ENCODE measurements at regions not wholly inside any gene's neighbourhood (a gene's known extent, or its start where the extent isn't known, plus 50 kb on each side); places are given as distances from the start of the nearest gene placed in this dataset.
"Not testable (repeated sequence)": the region's sequence is repeated elsewhere in the genome, so short reads cannot be mapped to it uniquely, and the experiment has no call there.

DNA sequence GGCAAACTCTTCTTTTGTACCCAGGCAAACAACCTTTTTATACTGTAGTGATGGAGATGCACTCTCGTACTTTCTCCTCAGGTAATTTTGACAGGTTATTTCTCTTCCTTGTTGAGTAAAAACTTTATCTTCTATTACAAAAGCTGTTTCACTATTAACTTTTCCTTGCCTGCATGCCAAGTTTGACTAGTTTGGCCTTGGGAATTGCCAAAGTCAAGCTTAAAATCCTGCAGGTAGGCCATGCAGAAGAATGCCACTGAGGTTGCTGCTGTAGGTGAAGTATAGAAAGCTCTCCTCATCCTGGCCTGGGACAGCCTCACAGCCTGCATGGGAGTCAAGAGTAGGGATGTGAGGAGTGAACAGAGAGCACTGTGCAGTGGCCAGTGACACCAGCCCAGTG, 1293.5 kb upstream of the CHAC2 start:
- TF ChIP-seq, protein P1, sequence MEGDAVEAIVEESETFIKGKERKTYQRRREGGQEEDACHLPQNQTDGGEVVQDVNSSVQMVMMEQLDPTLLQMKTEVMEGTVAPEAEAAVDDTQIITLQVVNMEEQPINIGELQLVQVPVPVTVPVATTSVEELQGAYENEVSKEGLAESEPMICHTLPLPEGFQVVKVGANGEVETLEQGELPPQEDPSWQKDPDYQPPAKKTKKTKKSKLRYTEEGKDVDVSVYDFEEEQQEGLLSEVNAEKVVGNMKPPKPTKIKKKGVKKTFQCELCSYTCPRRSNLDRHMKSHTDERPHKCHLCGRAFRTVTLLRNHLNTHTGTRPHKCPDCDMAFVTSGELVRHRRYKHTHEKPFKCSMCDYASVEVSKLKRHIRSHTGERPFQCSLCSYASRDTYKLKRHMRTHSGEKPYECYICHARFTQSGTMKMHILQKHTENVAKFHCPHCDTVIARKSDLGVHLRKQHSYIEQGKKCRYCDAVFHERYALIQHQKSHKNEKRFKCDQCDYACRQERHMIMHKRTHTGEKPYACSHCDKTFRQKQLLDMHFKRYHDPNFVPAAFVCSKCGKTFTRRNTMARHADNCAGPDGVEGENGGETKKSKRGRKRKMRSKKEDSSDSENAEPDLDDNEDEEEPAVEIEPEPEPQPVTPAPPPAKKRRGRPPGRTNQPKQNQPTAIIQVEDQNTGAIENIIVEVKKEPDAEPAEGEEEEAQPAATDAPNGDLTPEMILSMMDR (conservative IDR thresholded peaks at IDR 0.05; ENCODE audit: low read depth), result no peak
- H3K27ac ChIP-seq, result no peak overlapping the region
- CTCF ChIA-PET, result interaction anchor here (0.7 kb wide), 1 partner anchor 1877 kb away, joined by 3 read pairs; no protein-coding TSS in a partner anchor

DNA sequence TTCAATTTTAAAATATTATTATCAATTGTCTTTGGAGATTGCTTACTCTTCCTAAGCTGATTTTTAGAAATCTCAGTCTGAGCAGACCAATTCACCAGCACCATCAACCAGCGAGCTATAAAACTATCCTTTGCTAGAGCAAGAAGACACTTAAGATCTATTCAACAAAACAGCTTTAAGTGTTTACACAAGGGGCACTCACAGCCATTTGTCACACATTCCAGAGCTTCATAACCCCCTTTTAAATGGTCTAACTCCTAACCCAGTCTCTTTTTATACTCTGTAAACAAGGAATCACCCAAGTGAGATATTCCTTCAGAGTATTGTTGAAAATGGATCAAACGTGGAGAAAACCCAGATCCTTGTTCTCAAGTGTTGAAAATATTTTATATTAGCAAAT, 1294.1 kb upstream of the CHAC2 start:
- TF ChIP-seq, protein P1 (conservative IDR thresholded peaks at IDR 0.05; ENCODE audit: low read depth), result no peak
- POLR2A ChIA-PET (ENCODE audit: low non-redundant PET), result no interaction called here
- CTCF ChIA-PET, result no interaction called here
- no peak overlapping the region for H3K27ac ChIP-seq
- DNase-seq (ENCODE audit: low spot score), result no peak

More for the DNA sequence above, 1293.5 kb upstream of the CHAC2 start:
- no peak for DNase-seq (ENCODE audit: low spot score)
- POLR2A ChIA-PET (ENCODE audit: low non-redundant PET), result no interaction called here

DNA sequence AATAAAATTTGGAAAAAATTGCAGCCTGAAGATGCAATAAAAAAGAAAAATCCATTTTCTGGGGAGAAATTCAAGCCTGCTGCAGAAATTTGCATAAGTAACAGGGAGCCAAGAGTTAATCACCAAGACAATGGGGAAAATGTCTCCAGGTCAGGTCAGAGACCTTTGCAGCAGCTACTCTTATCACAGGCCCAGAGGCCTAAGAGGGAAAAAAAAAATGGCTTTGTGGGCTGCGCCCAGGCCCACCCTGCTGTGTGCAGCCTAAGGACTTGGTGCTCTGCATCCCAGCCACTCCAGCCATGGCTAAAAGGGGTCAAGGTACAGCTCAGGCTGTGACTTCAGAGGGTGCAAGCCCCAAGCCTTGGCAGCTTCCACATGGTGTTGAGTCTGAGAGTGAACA, 1297.1 kb upstream of the CHAC2 start:
- H3K27ac ChIP-seq; CTCF ChIA-PET; POLR2A ChIA-PET (ENCODE audit: low non-redundant PET): not testable (repeated sequence)

DNA sequence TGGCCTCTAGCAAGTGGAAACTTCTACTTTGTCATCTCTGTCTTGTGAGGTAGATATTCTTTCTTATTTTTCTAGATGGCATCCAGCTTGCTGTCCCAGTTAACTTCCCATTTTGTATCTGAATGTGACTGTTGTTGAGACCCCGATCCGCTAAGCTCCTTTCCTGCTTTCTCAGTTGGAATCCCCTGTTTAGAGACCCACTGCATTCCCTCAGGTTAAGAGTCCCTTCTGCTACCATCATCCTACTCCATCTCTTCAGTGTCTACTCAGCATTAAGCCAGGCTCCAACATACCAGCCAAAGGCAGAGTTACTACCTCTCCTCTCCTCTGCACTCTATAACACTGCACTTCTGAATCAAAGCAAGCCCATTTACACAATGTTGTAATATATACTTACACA, 1300.4 kb upstream of the CHAC2 start:
- no peak overlapping the region for H3K27ac ChIP-seq
- TF ChIP-seq, protein P1 (conservative IDR thresholded peaks at IDR 0.05; ENCODE audit: low read depth), result no peak
- DNase-seq (ENCODE audit: low spot score), result no peak
- ChIA-PET POLR2A (ENCODE audit: low non-redundant PET) (no interaction called here), CTCF (no interaction called here)

More for the DNA sequence above, 1297.1 kb upstream of the CHAC2 start:
- DNase-seq (ENCODE audit: low spot score), result not testable (repeated sequence)

DNA sequence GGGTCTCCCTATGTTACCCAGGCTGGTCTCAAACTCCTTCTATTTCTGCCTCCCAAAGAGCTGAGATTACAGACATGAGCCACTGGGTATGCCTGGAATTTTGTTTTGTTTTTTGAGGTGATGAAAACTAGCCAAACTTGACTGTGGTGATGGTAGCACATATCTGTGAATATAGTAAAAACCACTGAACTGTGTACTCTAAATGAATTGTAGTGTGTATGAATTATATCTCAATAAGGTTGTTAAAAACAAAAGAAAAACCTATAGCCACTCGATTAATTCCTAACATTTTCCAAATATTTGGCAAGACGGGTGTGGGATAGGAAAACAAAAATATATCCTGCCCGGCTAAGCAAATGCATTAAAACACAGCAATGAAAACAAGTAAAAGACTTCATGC, 1302.3 kb upstream of the CHAC2 start:
- POLR2A ChIA-PET (ENCODE audit: low non-redundant PET), result no interaction called here
- CTCF ChIA-PET, result interaction anchor here (0.6 kb wide), 1 partner anchor 1169 kb away, joined by 3 read pairs; no protein-coding TSS in a partner anchor
- no peak overlapping the region for H3K27ac ChIP-seq
- TF ChIP-seq, protein P1 (conservative IDR thresholded peaks at IDR 0.05; ENCODE audit: low read depth), result no peak
- no peak for DNase-seq (ENCODE audit: low spot score)

- TF ChIP-seq, protein P1 (conservative IDR thresholded peaks at IDR 0.05; ENCODE audit: low read depth), result no peak
- DNase-seq (ENCODE audit: low spot score), result no peak
- CTCF ChIA-PET, result no interaction called here
These were observed 1304.1 kb upstream of the CHAC2 start for GRCh38 chr2:52463457-52463856.

DNA sequence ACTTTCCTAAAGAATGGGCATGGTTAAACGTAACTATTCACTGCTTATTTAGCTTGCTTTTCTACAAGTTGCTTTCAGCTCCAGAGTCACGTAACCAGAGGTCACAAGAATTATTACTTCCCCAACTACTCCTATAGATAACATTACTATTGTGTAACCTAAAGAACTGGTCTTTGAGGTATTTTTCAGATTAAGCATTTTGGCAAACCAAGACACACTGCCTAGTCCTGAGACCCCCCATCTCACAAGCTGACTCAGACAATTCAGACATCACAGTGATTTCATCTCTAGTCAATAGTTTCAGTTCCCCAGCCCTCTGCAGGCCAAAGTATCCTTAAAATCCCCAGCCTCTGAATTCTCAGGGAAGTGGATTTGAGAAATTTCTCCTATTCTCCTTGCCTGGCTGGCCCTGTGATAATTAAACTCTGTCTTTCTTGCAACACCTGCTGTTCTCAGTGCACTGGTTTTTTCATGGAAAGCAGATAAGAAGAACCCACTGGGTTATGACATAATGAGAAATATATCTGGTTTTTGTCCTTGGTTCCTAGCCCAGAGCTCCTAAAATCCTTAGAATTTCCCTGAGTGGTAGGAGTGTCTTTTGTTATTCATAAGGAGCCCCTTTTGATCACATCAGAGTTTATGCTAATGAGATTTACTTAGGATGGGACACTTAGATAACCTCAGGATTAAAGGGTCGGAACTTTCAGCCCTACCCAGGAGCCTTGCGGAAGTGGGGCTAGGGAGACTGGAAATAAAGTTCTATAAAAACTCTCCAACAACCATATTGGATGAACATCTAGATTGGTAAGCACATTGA, 1310.8 kb upstream of the CHAC2 start:
- TF ChIP-seq, protein P1 (conservative IDR thresholded peaks at IDR 0.05; ENCODE audit: low read depth), result no peak
- DNase-seq (ENCODE audit: low spot score), result no peak
- H3K27ac ChIP-seq, result no peak overlapping the region
- ChIA-PET CTCF (no interaction called here), POLR2A (ENCODE audit: low non-redundant PET) (no interaction called here)

More at GRCh38 chr2:52463457-52463856, 1304.1 kb upstream of the CHAC2 start:
- no peak overlapping the region for H3K27ac ChIP-seq
- POLR2A ChIA-PET (ENCODE audit: low non-redundant PET), result no interaction called here
